ENCODE measurements at regions not wholly inside any gene's neighbourhood (a gene's known extent, or its start where the extent isn't known, plus 50 kb on each side); places are given as distances from the start of the nearest gene placed in this dataset.

DNA sequence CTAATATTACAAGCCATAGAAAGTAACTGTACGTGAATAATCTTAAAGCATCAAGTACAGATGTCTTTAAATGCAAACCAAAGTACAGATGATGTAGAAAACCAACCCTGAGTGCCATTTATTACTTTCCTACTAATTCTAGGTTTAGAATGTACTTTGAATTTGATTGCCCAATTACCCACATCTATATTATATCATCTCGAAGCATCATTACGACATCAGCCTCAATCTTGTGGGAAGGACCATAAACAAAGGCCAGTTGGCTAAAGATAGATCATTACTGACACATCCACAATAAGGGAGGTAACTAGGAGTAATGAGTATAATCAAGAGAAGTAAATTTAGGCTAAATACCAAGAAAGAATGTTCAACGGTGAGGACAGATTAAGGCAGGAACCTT is 478.9 kb downstream of the BCAT1 start:
- no peaks in the 10 kb centered on the region for H3K4me1 ChIP-seq

DNA sequence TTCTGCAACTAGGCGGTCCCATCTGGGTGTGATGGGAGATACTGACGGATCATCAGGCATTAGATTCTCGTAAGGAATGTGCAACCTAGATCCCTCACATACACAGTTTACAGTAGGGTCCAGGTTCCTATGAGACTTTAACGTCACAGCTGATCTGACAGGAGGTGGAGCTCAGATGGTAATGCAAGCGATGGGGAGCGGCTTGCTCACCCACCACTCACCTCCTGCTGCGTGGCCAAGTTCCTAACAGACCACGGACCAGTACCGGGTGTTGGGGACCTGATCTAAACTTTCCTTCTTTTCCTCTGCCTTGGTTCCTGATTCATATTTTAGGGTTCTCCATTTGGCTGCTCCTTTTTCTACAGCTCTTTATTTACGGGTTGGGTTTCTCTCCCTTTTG is 479.8 kb downstream of the BCAT1 start:
- DNase-seq (ENCODE audit: low spot score in 2 of 2), result no peak
- no peak overlapping the region for H3K27ac ChIP-seq
- no peaks in the 10 kb centered on the region for H3K27me3 ChIP-seq
- TF ChIP-seq, protein P1, sequence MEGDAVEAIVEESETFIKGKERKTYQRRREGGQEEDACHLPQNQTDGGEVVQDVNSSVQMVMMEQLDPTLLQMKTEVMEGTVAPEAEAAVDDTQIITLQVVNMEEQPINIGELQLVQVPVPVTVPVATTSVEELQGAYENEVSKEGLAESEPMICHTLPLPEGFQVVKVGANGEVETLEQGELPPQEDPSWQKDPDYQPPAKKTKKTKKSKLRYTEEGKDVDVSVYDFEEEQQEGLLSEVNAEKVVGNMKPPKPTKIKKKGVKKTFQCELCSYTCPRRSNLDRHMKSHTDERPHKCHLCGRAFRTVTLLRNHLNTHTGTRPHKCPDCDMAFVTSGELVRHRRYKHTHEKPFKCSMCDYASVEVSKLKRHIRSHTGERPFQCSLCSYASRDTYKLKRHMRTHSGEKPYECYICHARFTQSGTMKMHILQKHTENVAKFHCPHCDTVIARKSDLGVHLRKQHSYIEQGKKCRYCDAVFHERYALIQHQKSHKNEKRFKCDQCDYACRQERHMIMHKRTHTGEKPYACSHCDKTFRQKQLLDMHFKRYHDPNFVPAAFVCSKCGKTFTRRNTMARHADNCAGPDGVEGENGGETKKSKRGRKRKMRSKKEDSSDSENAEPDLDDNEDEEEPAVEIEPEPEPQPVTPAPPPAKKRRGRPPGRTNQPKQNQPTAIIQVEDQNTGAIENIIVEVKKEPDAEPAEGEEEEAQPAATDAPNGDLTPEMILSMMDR (IDR thresholded peaks at IDR 0.05), result no peak
- TF ChIP-seq POLR2A (IDR thresholded peaks at IDR 0.05) (no peak), POLR2AphosphoS5 (IDR thresholded peaks at IDR 0.05) (no peak)
- no peak overlapping the region for H3K4me3 ChIP-seq
- no peaks in the 10 kb centered on the region for H3K4me1 ChIP-seq
- no peaks in the 10 kb centered on the region for H3K9me3 ChIP-seq
- no peaks in the 10 kb centered on the region for H3K36me3 ChIP-seq
- intact Hi-C loops (cut with DNase I; ENCODE audit: low total_unique reads), result no loop called here

More for the DNA sequence above, 478.9 kb downstream of the BCAT1 start:
- Histone ChIP-seq H3K36me3 (no peaks in the 10 kb centered on the region), H3K27ac (no peak overlapping the region), H3K4me3 (no peak overlapping the region), H3K9me3 (no peaks in the 10 kb centered on the region), H3K27me3 (no peaks in the 10 kb centered on the region)
- intact Hi-C loops (cut with DNase I; ENCODE audit: low total_unique reads), result no loop called here
- no peak for DNase-seq (ENCODE audit: low spot score in 2 of 2)
- TF ChIP-seq POLR2A (IDR thresholded peaks at IDR 0.05) (no peak), POLR2AphosphoS5 (IDR thresholded peaks at IDR 0.05) (no peak)
- TF ChIP-seq, protein P1 (IDR thresholded peaks at IDR 0.05), result no peak

DNA sequence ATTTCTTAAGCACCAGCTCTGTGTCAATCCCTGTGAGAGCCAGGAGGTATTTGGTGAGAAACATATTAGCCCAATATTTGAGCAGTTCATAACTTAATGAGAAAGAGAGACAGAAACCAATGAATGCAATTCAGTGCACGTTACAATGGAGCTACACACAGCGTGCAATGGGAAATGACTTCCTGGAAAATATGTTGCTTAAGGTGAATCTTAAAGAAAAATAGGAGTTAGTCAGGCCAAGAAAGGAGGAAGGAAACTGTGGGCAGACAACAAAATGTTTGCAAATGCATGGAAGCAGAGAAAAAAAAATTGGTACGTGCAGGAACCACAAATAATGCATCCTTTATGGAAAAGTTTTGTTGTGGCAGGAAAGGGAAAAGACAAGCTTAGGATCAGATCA is 481.7 kb downstream of the BCAT1 start:
- TF ChIP-seq, protein P1 (IDR thresholded peaks at IDR 0.05), result no peak
- TF ChIP-seq POLR2A (IDR thresholded peaks at IDR 0.05), result no peak
- TF ChIP-seq POLR2AphosphoS5 (IDR thresholded peaks at IDR 0.05), result no peak
- H3K4me3 ChIP-seq, result no peak overlapping the region
- H3K4me1 ChIP-seq, result no peaks in the 10 kb centered on the region
- no peaks in the 10 kb centered on the region for H3K36me3 ChIP-seq
- no peak for DNase-seq (ENCODE audit: low spot score in 2 of 2)
- intact Hi-C loops (cut with DNase I; ENCODE audit: low total_unique reads), result no loop called here
- H3K27ac ChIP-seq, result no peak overlapping the region
- H3K27me3 ChIP-seq, result no peaks in the 10 kb centered on the region
- no peaks in the 10 kb centered on the region for H3K9me3 ChIP-seq

DNA sequence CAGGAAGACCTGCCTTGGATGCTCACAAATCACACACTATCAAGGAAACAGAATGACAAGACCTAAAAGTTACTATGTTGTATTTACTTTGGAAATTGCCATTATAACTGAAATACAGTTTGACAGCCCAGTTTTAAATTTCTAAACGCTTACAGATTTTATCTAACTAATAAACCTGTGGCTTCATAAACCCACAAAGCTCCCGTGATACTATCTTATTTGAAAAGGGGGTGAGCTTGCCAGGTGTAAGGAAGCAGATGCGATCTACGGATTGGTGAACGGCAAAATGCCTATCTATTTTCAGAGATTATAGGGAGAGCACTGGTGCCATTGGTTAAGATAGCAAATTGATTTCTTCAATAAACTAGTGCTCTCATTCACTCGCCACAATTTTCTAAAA is 485.5 kb downstream of the BCAT1 start:
- TF ChIP-seq POLR2A (IDR thresholded peaks at IDR 0.05), result no peak
- TF ChIP-seq, protein P1 (IDR thresholded peaks at IDR 0.05), result no peak
- no peak for TF ChIP-seq POLR2AphosphoS5 (IDR thresholded peaks at IDR 0.05)
- Histone ChIP-seq H3K27me3 (no peaks in the 10 kb centered on the region), H3K36me3 (no peaks in the 10 kb centered on the region), H3K27ac (no peak overlapping the region), H3K4me1 (no peaks in the 10 kb centered on the region), H3K4me3 (no peak overlapping the region), H3K9me3 (no peaks in the 10 kb centered on the region)
- intact Hi-C loops (cut with DNase I; ENCODE audit: low total_unique reads), result no loop called here
- no peak for DNase-seq (ENCODE audit: low spot score in 2 of 2)

DNA sequence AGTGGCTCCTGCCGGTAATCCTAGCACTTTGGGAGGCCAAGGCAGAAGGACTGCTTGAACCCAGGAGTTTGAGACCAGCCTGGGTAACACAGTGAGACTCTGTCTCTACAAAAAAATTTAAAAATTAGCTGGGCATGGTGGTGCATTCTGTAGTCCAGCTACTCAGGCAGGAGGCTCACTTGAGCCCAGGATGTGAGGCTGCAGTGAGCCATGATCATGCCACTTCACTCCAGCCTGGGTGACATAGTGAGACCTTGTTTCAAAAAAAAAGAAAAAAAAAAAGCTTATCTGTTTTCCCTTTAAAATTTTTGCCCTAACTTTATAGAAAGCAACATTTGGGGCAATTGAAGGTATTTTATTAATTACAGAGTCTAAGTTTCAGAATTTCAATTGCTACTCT is 486.0 kb downstream of the BCAT1 start:
- no peaks in the 10 kb centered on the region for H3K9me3 ChIP-seq
- intact Hi-C loops (cut with DNase I; ENCODE audit: low total_unique reads), result no loop called here
- no peak overlapping the region for H3K4me3 ChIP-seq
- DNase-seq (ENCODE audit: low spot score in 2 of 2), result no peak
- H3K4me1 ChIP-seq, result no peaks in the 10 kb centered on the region
- no peaks in the 10 kb centered on the region for H3K27me3 ChIP-seq
- TF ChIP-seq POLR2AphosphoS5 (IDR thresholded peaks at IDR 0.05) (no peak), POLR2A (IDR thresholded peaks at IDR 0.05) (no peak)
- TF ChIP-seq, protein P1 (IDR thresholded peaks at IDR 0.05), result no peak
- H3K36me3 ChIP-seq, result no peaks in the 10 kb centered on the region
- H3K27ac ChIP-seq, result no peak overlapping the region

Measured in breast epithelium (tissue), 4 donors.